GM23338 (cell line): ENCODE measurements at regions not wholly inside any gene's neighbourhood (a gene's known extent, or its start where the extent isn't known, plus 50 kb on each side); places are given as distances from the start of the nearest gene placed in this dataset.

Experiments
- ATAC-seq: fragments of 200-7000 bp; cut with Tn5 transposase; 3 replicates; pipeline ENCODE4 v1.9.1; 2020
- DNase-seq: peaks from one replicate; pipeline ENCODE4 v3.0.0-alpha.2; 2015; ENCODE audit warnings: low spot score
- H2AFZ ChIP-seq: fragments of 200-600 bp; sonication (generic); 2 replicates; pipeline ENCODE4 v1.8.0; 2016; ENCODE audit warnings: antibody characterized with exemption, mild to moderate bottlenecking, moderate library complexity
- H3F3A ChIP-seq: fragments of 200-600 bp; sonication (generic); replicated peaks from 2 replicates; pipeline ENCODE4 v1.8.0; 2017; ENCODE audit warnings: antibody characterized with exemption, mixed run types, low read depth
- H3K27ac ChIP-seq: fragments of 200-600 bp; sonication (generic); 2 replicates; pipeline ENCODE4 v1.6.1; 2016; ENCODE audit warnings: low read depth
- H3K27me3 ChIP-seq: fragments of 200-600 bp; sonication (generic); 2 replicates; pipeline ENCODE4 v1.8.0; 2016; ENCODE audit warnings: mild to moderate bottlenecking, mixed run types, moderate library complexity; ENCODE audit not compliant: insufficient read depth
- H3K36me3 ChIP-seq: fragments of 200-600 bp; sonication (generic); 2 replicates; pipeline ENCODE4 v1.8.0; 2016; ENCODE audit warnings: mild to moderate bottlenecking; ENCODE audit not compliant: insufficient read depth
- H3K4me1 ChIP-seq: fragments of 200-600 bp; sonication (generic); 2 replicates; pipeline ENCODE4 v1.8.0; 2016; ENCODE audit warnings: mild to moderate bottlenecking, moderate library complexity; ENCODE audit not compliant: insufficient read depth
- H3K4me2 ChIP-seq: fragments of 200-600 bp; sonication (generic); 2 replicates; pipeline ENCODE4 v1.7.1; 2017; ENCODE audit warnings: mixed run types
- H3K4me3 ChIP-seq: fragments of 200-600 bp; sonication (generic); 2 replicates; pipeline ENCODE4 v1.6.1; 2016; ENCODE audit warnings: mixed run types
- H3K79me2 ChIP-seq: fragments of 200-600 bp; sonication (generic); replicated peaks from 2 replicates; pipeline ENCODE4 v1.8.0; 2017; ENCODE audit warnings: mild to moderate bottlenecking; ENCODE audit not compliant: insufficient read depth
- H3K9me2 ChIP-seq: fragments of 200-600 bp; sonication (generic); 2 replicates; pipeline ENCODE4 v1.8.0; 2017; ENCODE audit not compliant: insufficient read depth
- H4K20me1 ChIP-seq: fragments of 200-600 bp; sonication (generic); replicated peaks from 2 replicates; pipeline ENCODE4 v1.8.0; 2017; ENCODE audit warnings: mild to moderate bottlenecking; ENCODE audit not compliant: insufficient read depth
- H3K27ac Mint-ChIP-seq: 2 replicates; pipeline ENCODE4 v1.8.0; 2020; ENCODE audit warnings: inconsistent platforms, mild to moderate bottlenecking, moderate library complexity, mixed read lengths
- H3K27me3 Mint-ChIP-seq: 3 replicates; pipeline ENCODE4 v1.8.0; 2022; ENCODE audit warnings: low read depth, mild to moderate bottlenecking, moderate library complexity, mixed read lengths, inconsistent platforms; ENCODE audit not compliant: insufficient read depth, poor library complexity
- H3K36me3 Mint-ChIP-seq: 3 replicates; pipeline ENCODE4 v1.8.0; 2021; ENCODE audit warnings: low read depth, mild to moderate bottlenecking, inconsistent platforms, moderate library complexity, mixed read lengths
- H3K4me1 Mint-ChIP-seq: 3 replicates; pipeline ENCODE4 v1.8.0; 2020; ENCODE audit warnings: mild to moderate bottlenecking, inconsistent platforms, mixed read lengths
- H3K4me3 Mint-ChIP-seq: 3 replicates; pipeline ENCODE4 v1.8.0; 2021; ENCODE audit warnings: moderate library complexity, mild to moderate bottlenecking, inconsistent platforms, mixed read lengths
- H3K9me3 Mint-ChIP-seq: 3 replicates; pipeline ENCODE4 v1.8.0; 2020; ENCODE audit warnings: moderate library complexity, mild to moderate bottlenecking, inconsistent platforms, mixed read lengths
- CREB1 ChIP-seq: fragments of 250-450 bp; sonication (Bioruptor Pico); IDR thresholded peaks from 2 replicates; pipeline ENCODE4 v1.5.0; 2020; ENCODE audit warnings: low read depth, mild to moderate bottlenecking, moderate library complexity
- EZH2 ChIP-seq: fragments of 200-600 bp; sonication (generic); IDR thresholded peaks from one replicate; pipeline ENCODE4 v1.8.0; 2017; ENCODE audit warnings: antibody characterized with exemption, mild to moderate bottlenecking, low read depth; ENCODE audit not compliant: unreplicated experiment
- EZH2phosphoT487 ChIP-seq: fragments of 200-600 bp; sonication (generic); IDR thresholded peaks from one replicate; pipeline ENCODE4 v1.8.1; 2018; ENCODE audit warnings: antibody characterized with exemption; ENCODE audit not compliant: unreplicated experiment
- JUNB ChIP-seq: IDR thresholded peaks from one replicate; pipeline ENCODE4 v1.6.1; 2016; ENCODE audit warnings: antibody characterized with exemption; ENCODE audit not compliant: unreplicated experiment
- NANOG ChIP-seq: IDR thresholded peaks from 2 replicates; pipeline ENCODE4 v1.6.1; 2016; ENCODE audit warnings: antibody characterized with exemption, borderline replicate concordance
- POLR2AphosphoS5 ChIP-seq: IDR thresholded peaks from 2 replicates; pipeline ENCODE4 v1.6.1; 2016; ENCODE audit warnings: antibody characterized with exemption, low read depth
- STAT1 ChIP-seq: IDR thresholded peaks from one replicate; pipeline ENCODE4 v1.6.1; 2016; ENCODE audit warnings: antibody characterized with exemption; ENCODE audit not compliant: unreplicated experiment
- ZNF114 ChIP-seq: fragments of 250-450 bp; sonication (Bioruptor Pico); IDR thresholded peaks from 2 replicates; pipeline ENCODE4 v1.5.0; 2020; ENCODE audit warnings: mild to moderate bottlenecking, moderate library complexity
- ZNF331 ChIP-seq: fragments of 250-450 bp; sonication (Bioruptor Pico); IDR thresholded peaks from 2 replicates; pipeline ENCODE4 v1.5.0; 2020; ENCODE audit warnings: low read depth, mild to moderate bottlenecking, moderate library complexity
- TF ChIP-seq, protein P1 (sequence below): fragments of 250-450 bp; sonication (Bioruptor Pico); IDR thresholded peaks from 2 replicates; pipeline ENCODE4 v1.5.0; 2020; ENCODE audit warnings: mild to moderate bottlenecking, moderate library complexity
- TF ChIP-seq, protein P2 (sequence below): IDR thresholded peaks from 2 replicates; pipeline ENCODE4 v1.6.1; 2016; ENCODE audit warnings: antibody characterized with exemption
- TF ChIP-seq, protein P3 (sequence below), 2 experiments: fragments of 200-600 bp in 1 of 2; sonication (generic) in 1 of 2; conservative IDR thresholded peaks; 2 replicates each; pipeline versions ENCODE4 v1.5.1 to v1.6.1; 2016 to 2017; ENCODE audit warnings: antibody characterized with exemption in 2 of 2, low read depth in 2 of 2, mild to moderate bottlenecking in 2 of 2, moderate library complexity in 1 of 2
- TF ChIP-seq, protein P4 (sequence below): IDR thresholded peaks from one replicate; pipeline ENCODE4 v1.6.1; 2018; ENCODE audit warnings: antibody characterized with exemption; ENCODE audit not compliant: unreplicated experiment

DNA sequence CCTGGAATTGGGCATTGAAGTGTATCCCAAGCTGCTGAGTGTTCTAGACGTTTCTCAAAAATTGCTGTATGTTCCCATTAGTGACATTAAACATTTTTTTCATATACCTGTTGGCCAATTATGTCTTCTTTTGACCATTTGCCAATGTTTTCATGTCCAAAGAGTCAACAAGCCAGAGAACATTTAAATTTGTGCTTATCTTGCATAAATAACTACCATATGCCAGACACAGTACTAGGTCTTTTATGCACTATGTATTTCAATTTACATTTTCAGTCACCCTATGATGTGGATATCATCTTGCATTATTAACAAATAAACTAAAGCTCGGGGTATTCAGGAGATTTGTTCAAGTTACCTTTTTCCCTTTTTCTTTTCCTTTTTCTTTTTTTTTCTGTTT, 632.9 kb upstream of the C16orf82 start:
- ATAC-seq: no peak
- Histone ChIP-seq H3F3A (no peaks in the 10 kb centered on the region), H3K9me2 (no peaks in the 10 kb centered on the region), H3K4me3 (no peak overlapping the region), H3K4me1 (no peaks in the 10 kb centered on the region), H4K20me1 (no peaks in the 10 kb centered on the region), H3K27me3 (no peaks in the 10 kb centered on the region), H2AFZ (no peak overlapping the region), H3K4me2 (no peak overlapping the region), H3K36me3 (no peaks in the 10 kb centered on the region), H3K79me2 (no peaks in the 10 kb centered on the region), H3K27ac (no peak overlapping the region)
- H3K27ac Mint-ChIP-seq: no peak overlapping the region
- H3K27me3 Mint-ChIP-seq: no peaks in the 10 kb centered on the region
- peaks cover 6% of the 10 kb centered on the region; the same call in 2 of the 3 replicates for H3K36me3 Mint-ChIP-seq
- H3K4me1 Mint-ChIP-seq: no peaks in the 10 kb centered on the region
- no peak for DNase-seq
- TF ChIP-seq EZH2phosphoT487: no peak
- TF ChIP-seq NANOG: no peak
- TF ChIP-seq EZH2: no peak
- no peak for TF ChIP-seq ZNF331 (CRISPR knock-in tag)
- TF ChIP-seq, protein P1, sequence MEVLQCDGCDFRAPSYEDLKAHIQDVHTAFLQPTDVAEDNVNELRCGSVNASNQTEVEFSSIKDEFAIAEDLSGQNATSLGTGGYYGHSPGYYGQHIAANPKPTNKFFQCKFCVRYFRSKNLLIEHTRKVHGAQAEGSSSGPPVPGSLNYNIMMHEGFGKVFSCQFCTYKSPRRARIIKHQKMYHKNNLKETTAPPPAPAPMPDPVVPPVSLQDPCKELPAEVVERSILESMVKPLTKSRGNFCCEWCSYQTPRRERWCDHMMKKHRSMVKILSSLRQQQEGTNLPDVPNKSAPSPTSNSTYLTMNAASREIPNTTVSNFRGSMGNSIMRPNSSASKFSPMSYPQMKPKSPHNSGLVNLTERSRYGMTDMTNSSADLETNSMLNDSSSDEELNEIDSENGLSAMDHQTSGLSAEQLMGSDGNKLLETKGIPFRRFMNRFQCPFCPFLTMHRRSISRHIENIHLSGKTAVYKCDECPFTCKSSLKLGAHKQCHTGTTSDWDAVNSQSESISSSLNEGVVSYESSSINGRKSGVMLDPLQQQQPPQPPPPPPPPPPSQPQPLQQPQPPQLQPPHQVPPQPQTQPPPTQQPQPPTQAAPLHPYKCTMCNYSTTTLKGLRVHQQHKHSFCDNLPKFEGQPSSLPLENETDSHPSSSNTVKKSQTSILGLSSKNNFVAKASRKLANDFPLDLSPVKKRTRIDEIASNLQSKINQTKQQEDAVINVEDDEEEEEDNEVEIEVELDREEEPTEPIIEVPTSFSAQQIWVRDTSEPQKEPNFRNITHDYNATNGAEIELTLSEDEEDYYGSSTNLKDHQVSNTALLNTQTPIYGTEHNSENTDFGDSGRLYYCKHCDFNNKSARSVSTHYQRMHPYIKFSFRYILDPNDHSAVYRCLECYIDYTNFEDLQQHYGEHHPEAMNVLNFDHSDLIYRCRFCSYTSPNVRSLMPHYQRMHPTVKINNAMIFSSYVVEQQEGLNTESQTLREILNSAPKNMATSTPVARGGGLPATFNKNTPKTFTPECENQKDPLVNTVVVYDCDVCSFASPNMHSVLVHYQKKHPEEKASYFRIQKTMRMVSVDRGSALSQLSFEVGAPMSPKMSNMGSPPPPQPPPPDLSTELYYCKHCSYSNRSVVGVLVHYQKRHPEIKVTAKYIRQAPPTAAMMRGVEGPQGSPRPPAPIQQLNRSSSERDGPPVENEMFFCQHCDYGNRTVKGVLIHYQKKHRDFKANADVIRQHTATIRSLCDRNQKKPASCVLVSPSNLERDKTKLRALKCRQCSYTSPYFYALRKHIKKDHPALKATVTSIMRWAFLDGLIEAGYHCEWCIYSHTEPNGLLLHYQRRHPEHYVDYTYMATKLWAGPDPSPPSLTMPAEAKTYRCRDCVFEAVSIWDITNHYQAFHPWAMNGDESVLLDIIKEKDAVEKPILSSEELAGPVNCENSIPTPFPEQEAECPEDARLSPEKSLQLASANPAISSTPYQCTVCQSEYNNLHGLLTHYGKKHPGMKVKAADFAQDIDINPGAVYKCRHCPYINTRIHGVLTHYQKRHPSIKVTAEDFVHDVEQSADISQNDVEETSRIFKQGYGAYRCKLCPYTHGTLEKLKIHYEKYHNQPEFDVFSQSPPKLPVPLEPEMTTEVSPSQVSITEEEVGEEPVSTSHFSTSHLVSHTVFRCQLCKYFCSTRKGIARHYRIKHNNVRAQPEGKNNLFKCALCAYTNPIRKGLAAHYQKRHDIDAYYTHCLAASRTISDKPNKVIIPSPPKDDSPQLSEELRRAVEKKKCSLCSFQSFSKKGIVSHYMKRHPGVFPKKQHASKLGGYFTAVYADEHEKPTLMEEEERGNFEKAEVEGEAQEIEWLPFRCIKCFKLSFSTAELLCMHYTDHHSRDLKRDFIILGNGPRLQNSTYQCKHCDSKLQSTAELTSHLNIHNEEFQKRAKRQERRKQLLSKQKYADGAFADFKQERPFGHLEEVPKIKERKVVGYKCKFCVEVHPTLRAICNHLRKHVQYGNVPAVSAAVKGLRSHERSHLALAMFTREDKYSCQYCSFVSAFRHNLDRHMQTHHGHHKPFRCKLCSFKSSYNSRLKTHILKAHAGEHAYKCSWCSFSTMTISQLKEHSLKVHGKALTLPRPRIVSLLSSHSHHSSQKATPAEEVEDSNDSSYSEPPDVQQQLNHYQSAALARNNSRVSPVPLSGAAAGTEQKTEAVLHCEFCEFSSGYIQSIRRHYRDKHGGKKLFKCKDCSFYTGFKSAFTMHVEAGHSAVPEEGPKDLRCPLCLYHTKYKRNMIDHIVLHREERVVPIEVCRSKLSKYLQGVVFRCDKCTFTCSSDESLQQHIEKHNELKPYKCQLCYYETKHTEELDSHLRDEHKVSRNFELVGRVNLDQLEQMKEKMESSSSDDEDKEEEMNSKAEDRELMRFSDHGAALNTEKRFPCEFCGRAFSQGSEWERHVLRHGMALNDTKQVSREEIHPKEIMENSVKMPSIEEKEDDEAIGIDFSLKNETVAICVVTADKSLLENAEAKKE: no peak
- TF ChIP-seq, protein P2, sequence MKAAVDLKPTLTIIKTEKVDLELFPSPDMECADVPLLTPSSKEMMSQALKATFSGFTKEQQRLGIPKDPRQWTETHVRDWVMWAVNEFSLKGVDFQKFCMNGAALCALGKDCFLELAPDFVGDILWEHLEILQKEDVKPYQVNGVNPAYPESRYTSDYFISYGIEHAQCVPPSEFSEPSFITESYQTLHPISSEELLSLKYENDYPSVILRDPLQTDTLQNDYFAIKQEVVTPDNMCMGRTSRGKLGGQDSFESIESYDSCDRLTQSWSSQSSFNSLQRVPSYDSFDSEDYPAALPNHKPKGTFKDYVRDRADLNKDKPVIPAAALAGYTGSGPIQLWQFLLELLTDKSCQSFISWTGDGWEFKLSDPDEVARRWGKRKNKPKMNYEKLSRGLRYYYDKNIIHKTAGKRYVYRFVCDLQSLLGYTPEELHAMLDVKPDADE: no peak
- no peak for TF ChIP-seq POLR2AphosphoS5
- TF ChIP-seq, protein P3, sequence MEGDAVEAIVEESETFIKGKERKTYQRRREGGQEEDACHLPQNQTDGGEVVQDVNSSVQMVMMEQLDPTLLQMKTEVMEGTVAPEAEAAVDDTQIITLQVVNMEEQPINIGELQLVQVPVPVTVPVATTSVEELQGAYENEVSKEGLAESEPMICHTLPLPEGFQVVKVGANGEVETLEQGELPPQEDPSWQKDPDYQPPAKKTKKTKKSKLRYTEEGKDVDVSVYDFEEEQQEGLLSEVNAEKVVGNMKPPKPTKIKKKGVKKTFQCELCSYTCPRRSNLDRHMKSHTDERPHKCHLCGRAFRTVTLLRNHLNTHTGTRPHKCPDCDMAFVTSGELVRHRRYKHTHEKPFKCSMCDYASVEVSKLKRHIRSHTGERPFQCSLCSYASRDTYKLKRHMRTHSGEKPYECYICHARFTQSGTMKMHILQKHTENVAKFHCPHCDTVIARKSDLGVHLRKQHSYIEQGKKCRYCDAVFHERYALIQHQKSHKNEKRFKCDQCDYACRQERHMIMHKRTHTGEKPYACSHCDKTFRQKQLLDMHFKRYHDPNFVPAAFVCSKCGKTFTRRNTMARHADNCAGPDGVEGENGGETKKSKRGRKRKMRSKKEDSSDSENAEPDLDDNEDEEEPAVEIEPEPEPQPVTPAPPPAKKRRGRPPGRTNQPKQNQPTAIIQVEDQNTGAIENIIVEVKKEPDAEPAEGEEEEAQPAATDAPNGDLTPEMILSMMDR (conservative IDR thresholded peaks at IDR 0.05; ENCODE audit: low read depth in 2 of 2): no peak
- TF ChIP-seq JUNB: no peak
- TF ChIP-seq STAT1: no peak
- TF ChIP-seq, protein P4, sequence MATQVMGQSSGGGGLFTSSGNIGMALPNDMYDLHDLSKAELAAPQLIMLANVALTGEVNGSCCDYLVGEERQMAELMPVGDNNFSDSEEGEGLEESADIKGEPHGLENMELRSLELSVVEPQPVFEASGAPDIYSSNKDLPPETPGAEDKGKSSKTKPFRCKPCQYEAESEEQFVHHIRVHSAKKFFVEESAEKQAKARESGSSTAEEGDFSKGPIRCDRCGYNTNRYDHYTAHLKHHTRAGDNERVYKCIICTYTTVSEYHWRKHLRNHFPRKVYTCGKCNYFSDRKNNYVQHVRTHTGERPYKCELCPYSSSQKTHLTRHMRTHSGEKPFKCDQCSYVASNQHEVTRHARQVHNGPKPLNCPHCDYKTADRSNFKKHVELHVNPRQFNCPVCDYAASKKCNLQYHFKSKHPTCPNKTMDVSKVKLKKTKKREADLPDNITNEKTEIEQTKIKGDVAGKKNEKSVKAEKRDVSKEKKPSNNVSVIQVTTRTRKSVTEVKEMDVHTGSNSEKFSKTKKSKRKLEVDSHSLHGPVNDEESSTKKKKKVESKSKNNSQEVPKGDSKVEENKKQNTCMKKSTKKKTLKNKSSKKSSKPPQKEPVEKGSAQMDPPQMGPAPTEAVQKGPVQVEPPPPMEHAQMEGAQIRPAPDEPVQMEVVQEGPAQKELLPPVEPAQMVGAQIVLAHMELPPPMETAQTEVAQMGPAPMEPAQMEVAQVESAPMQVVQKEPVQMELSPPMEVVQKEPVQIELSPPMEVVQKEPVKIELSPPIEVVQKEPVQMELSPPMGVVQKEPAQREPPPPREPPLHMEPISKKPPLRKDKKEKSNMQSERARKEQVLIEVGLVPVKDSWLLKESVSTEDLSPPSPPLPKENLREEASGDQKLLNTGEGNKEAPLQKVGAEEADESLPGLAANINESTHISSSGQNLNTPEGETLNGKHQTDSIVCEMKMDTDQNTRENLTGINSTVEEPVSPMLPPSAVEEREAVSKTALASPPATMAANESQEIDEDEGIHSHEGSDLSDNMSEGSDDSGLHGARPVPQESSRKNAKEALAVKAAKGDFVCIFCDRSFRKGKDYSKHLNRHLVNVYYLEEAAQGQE: no peak
- TF ChIP-seq CREB1: no peak
- no peak for TF ChIP-seq ZNF114 (CRISPR knock-in tag)
- H3K9me3 Mint-ChIP-seq: peaks cover 74% of the 10 kb centered on the region
- H3K4me3 Mint-ChIP-seq: no peak overlapping the region
